GM19438 (cell line): ENCODE measurements at regions not wholly inside any gene's neighbourhood (a gene's known extent, or its start where the extent isn't known, plus 50 kb on each side); places are given as distances from the start of the nearest gene placed in this dataset.

Experiments
- ATAC-seq: cut with Tn5 transposase; IDR thresholded peaks from one replicate; pipeline ENCODE4 v1.9.1; 2021; ENCODE audit warnings: low read depth; ENCODE audit not compliant: unreplicated experiment

GRCh38 chr12:102730996-102731395 lies 186.0 kb downstream of the PAH start:
- ATAC-seq: no peak

GRCh38 chr12:102728506-102729242 lies 188.4 kb downstream of the PAH start:
- no peak for ATAC-seq

- no peak for ATAC-seq
Measured at GRCh38 chr12:102726686-102727085, 190.4 kb downstream of the PAH start.

GRCh38 chr12:102722147-102722546 lies 194.9 kb downstream of the PAH start:
- ATAC-seq: no peak

- no peak for ATAC-seq
Measured at GRCh38 chr12:102708108-102708507, 208.9 kb downstream of the PAH start.

GRCh38 chr12:102702447-102703114 lies 214.5 kb downstream of the PAH start:
- ATAC-seq: no peak

GRCh38 chr12:102696045-102696444 lies 215.7 kb upstream of the IGF1 start:
- no peak for ATAC-seq

- ATAC-seq: no peak
Measured at GRCh38 chr12:102694903-102695302, 214.5 kb upstream of the IGF1 start.

GRCh38 chr12:102691773-102692555 lies 211.6 kb upstream of the IGF1 start:
- no peak for ATAC-seq

- no peak for ATAC-seq
Measured at GRCh38 chr12:102690253-102690652, 209.9 kb upstream of the IGF1 start.

- no peak for ATAC-seq
Measured at GRCh38 chr12:102689701-102690100, 209.3 kb upstream of the IGF1 start.

GRCh38 chr12:102687523-102687922 lies 207.2 kb upstream of the IGF1 start:
- ATAC-seq: no peak

- no peak for ATAC-seq
Measured at GRCh38 chr12:102685841-102686240, 205.5 kb upstream of the IGF1 start.

GRCh38 chr12:102685172-102685571 lies 204.8 kb upstream of the IGF1 start:
- no peak for ATAC-seq

- ATAC-seq: no peak
Measured at GRCh38 chr12:102682366-102683289, 202.3 kb upstream of the IGF1 start.

GRCh38 chr12:102681747-102682146 lies 201.4 kb upstream of the IGF1 start:
- no peak for ATAC-seq

GRCh38 chr12:102681309-102681708 lies 200.9 kb upstream of the IGF1 start:
- ATAC-seq: no peak

- ATAC-seq: no peak
Measured at GRCh38 chr12:102680304-102680703, 199.9 kb upstream of the IGF1 start.

GRCh38 chr12:102676812-102677211 lies 196.4 kb upstream of the IGF1 start:
- ATAC-seq: no peak

- no peak for ATAC-seq
Measured at GRCh38 chr12:102675672-102676071, 195.3 kb upstream of the IGF1 start.
